ENCODE measurements at regions not wholly inside any gene's neighbourhood (a gene's known extent, or its start where the extent isn't known, plus 50 kb on each side); places are given as distances from the start of the nearest gene placed in this dataset.

DNA sequence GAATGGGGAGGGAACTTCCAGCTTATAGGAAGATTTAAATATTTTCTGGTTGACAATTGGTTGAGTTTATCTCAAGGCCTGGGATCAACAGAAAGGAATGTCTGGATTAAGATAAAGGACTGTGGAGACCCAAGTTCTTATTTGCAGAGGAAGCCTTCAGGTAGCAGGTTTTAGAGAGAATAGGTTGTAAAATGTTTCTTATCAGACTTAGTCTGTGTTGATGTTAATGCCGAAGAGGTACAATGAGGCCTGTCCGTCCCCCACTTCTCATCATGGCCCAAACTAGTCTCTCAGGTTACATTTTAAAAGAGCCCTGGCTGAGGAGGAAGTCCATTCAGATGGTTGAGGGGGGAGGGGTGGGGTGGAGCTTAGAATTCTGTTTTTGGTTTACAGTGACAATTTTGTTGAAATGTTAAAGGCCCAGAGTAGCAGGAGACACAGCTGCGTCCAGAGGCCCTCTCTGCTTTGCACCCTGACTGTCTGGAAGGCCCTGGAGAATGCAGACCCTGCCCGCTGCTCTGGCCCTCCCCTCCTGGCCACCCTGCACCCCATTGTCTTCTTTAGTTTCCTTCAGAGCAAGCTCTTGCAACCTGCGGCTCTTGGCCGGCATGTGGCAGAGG is 672.5 kb upstream of the TMEM132C start:
- Histone ChIP-seq H3K27me3 (ENCODE audit: insufficient read depth, poor library complexity, severe bottlenecking) (no peaks in the 10 kb centered on the region), H3K4me3 (ENCODE audit: severe bottlenecking) (no peak overlapping the region)
- ATAC-seq (ENCODE audit: low read depth), result no peak

DNA sequence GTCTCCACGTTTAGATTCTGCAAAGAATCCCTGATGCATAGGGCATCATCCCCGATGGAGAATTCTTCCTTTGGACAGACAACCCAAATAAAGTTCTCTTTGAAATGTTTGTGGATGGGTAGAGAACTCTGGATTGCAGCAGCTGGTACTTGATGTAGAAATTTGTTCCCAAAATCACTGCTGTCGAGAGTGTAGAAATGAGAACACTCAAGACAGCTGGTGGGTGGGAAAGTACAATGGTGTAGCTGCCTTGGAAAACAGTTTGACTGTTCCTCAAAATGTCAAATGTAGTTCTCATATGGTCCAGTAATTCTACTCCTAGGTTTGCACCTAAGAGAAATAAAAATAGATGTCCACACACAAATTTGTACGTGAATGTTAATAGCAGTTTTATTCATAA is 671.5 kb upstream of the TMEM132C start:
- ATAC-seq (ENCODE audit: low read depth), result no peak
- no peak for DNase-seq (ENCODE audit: low spot score)
- H3K27me3 ChIP-seq (ENCODE audit: insufficient read depth, poor library complexity, severe bottlenecking), result no peaks in the 10 kb centered on the region
- no peak overlapping the region for H3K27ac ChIP-seq (ENCODE audit: poor library complexity, severe bottlenecking)
- TF ChIP-seq, protein P1, sequence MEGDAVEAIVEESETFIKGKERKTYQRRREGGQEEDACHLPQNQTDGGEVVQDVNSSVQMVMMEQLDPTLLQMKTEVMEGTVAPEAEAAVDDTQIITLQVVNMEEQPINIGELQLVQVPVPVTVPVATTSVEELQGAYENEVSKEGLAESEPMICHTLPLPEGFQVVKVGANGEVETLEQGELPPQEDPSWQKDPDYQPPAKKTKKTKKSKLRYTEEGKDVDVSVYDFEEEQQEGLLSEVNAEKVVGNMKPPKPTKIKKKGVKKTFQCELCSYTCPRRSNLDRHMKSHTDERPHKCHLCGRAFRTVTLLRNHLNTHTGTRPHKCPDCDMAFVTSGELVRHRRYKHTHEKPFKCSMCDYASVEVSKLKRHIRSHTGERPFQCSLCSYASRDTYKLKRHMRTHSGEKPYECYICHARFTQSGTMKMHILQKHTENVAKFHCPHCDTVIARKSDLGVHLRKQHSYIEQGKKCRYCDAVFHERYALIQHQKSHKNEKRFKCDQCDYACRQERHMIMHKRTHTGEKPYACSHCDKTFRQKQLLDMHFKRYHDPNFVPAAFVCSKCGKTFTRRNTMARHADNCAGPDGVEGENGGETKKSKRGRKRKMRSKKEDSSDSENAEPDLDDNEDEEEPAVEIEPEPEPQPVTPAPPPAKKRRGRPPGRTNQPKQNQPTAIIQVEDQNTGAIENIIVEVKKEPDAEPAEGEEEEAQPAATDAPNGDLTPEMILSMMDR (IDR thresholded peaks at IDR 0.05; ENCODE audit: poor library complexity, severe bottlenecking), result no peak
- no peak overlapping the region for H3K4me3 ChIP-seq (ENCODE audit: severe bottlenecking)
- H3K4me1 ChIP-seq (ENCODE audit: insufficient read depth, poor library complexity, severe bottlenecking), result no peaks in the 10 kb centered on the region
- no peaks in the 10 kb centered on the region for H3K36me3 ChIP-seq (ENCODE audit: low read depth)
- H3K9me3 ChIP-seq (ENCODE audit: severe bottlenecking), result no peaks in the 10 kb centered on the region

More for the DNA sequence above, 672.5 kb upstream of the TMEM132C start:
- no peak overlapping the region for H3K27ac ChIP-seq (ENCODE audit: poor library complexity, severe bottlenecking)
- H3K9me3 ChIP-seq (ENCODE audit: severe bottlenecking), result no peaks in the 10 kb centered on the region
- TF ChIP-seq, protein P1 (IDR thresholded peaks at IDR 0.05; ENCODE audit: poor library complexity, severe bottlenecking), result no peak
- no peaks in the 10 kb centered on the region for H3K36me3 ChIP-seq (ENCODE audit: low read depth)
- no peaks in the 10 kb centered on the region for H3K4me1 ChIP-seq (ENCODE audit: insufficient read depth, poor library complexity, severe bottlenecking)
- no peak for DNase-seq (ENCODE audit: low spot score)

DNA sequence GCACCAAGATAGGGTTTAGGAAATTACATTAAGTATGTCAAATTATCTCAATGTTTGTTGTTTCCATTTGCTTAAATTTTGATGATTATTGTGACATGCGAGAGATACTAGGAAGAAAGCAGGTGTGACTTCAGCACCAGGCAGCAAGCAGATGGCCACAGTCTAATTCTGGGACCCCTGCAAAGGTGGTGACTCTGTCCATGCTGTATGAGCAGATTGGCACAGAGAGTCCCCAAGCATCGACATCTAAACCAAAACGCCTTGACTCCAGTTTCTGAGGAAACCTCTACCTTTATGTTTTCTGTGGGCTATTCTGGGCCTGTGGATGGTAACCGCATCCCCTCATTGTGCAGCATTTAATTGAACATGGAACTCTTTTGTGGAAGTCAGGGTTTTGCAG is 670.1 kb upstream of the TMEM132C start:
- no peak for DNase-seq (ENCODE audit: low spot score)
- H3K4me3 ChIP-seq (ENCODE audit: severe bottlenecking), result no peak overlapping the region
- ATAC-seq (ENCODE audit: low read depth), result no peak
- H3K9me3 ChIP-seq (ENCODE audit: severe bottlenecking), result no peaks in the 10 kb centered on the region
- H3K27me3 ChIP-seq (ENCODE audit: insufficient read depth, poor library complexity, severe bottlenecking), result no peaks in the 10 kb centered on the region
- no peaks in the 10 kb centered on the region for H3K36me3 ChIP-seq (ENCODE audit: low read depth)
- TF ChIP-seq, protein P1 (IDR thresholded peaks at IDR 0.05; ENCODE audit: poor library complexity, severe bottlenecking), result no peak
- H3K27ac ChIP-seq (ENCODE audit: poor library complexity, severe bottlenecking), result no peak overlapping the region
- H3K4me1 ChIP-seq (ENCODE audit: insufficient read depth, poor library complexity, severe bottlenecking), result no peaks in the 10 kb centered on the region

DNA sequence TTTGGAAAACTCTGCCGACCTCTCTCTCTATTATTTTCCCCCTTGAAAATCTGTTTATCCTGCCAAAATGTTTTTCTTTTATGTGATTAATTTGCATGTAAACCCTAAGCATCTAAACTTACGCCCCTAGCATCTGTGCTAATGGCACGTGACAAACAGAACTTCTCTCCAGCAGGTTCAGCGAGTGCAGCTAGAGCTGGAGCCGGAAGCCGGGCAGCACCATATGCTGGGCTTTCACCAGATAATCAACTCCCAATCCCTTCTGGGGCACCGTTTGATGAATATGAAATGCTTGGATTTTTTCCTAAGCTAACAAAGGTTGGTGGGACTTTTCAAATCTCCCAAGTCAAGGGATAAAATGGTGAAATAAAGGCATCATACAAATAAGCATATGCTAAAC is 667.5 kb upstream of the TMEM132C start:
- no peaks in the 10 kb centered on the region for H3K36me3 ChIP-seq (ENCODE audit: low read depth)
- no peak overlapping the region for H3K4me3 ChIP-seq (ENCODE audit: severe bottlenecking)
- DNase-seq (ENCODE audit: low spot score), result no peak
- H3K4me1 ChIP-seq (ENCODE audit: insufficient read depth, poor library complexity, severe bottlenecking), result no peaks in the 10 kb centered on the region
- no peak for ATAC-seq (ENCODE audit: low read depth)
- no peak overlapping the region for H3K27ac ChIP-seq (ENCODE audit: poor library complexity, severe bottlenecking)
- TF ChIP-seq, protein P1 (IDR thresholded peaks at IDR 0.05; ENCODE audit: poor library complexity, severe bottlenecking), result no peak
- no peaks in the 10 kb centered on the region for H3K27me3 ChIP-seq (ENCODE audit: insufficient read depth, poor library complexity, severe bottlenecking)
- no peaks in the 10 kb centered on the region for H3K9me3 ChIP-seq (ENCODE audit: severe bottlenecking)

DNA sequence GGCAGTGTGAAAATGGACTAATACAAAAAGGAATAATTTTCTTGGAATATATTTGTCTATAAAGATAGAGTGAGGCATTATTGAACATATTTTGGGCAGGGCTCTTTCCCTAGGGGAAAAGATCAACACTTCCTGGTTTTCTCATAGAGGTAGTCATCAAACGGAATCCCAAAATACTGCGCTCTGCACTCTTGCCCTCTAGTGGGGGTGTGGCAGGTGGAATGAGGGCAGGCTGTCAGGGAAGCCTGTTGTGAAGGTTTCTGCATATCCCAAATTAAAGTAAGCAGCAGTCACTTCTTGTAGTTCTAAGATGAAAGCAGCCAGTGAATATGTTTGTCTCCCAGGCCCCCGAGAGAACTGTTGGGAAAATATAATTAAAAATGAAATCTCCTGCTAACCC is 666.8 kb upstream of the TMEM132C start:
- ATAC-seq (ENCODE audit: low read depth) (no peak), DNase-seq (ENCODE audit: low spot score) (no peak)
- no peaks in the 10 kb centered on the region for H3K9me3 ChIP-seq (ENCODE audit: severe bottlenecking)
- no peaks in the 10 kb centered on the region for H3K4me1 ChIP-seq (ENCODE audit: insufficient read depth, poor library complexity, severe bottlenecking)
- no peaks in the 10 kb centered on the region for H3K36me3 ChIP-seq (ENCODE audit: low read depth)
- no peak overlapping the region for H3K4me3 ChIP-seq (ENCODE audit: severe bottlenecking)
- no peak overlapping the region for H3K27ac ChIP-seq (ENCODE audit: poor library complexity, severe bottlenecking)
- H3K27me3 ChIP-seq (ENCODE audit: insufficient read depth, poor library complexity, severe bottlenecking), result no peaks in the 10 kb centered on the region
- TF ChIP-seq, protein P1 (IDR thresholded peaks at IDR 0.05; ENCODE audit: poor library complexity, severe bottlenecking), result no peak
